HFF-Myc (cell line): ENCODE measurements at regions not wholly inside any gene's neighbourhood (a gene's known extent, or its start where the extent isn't known, plus 50 kb on each side); places are given as distances from the start of the nearest gene placed in this dataset.

ENCODE experiments used
- DNase-seq: peaks from one replicate; pipeline ENCODE4 v3.0.0-alpha.2; 2011; ENCODE audit warnings: low read depth; ENCODE audit errors: extremely low read depth
- H3K4me3 ChIP-seq: replicated peaks from 2 replicates; pipeline ENCODE4 v1.5.1; 2011; ENCODE audit warnings: low read depth, mild to moderate bottlenecking, control low read depth, low read length
- TF ChIP-seq, protein P1 (sequence below): IDR thresholded peaks from 2 replicates; pipeline ENCODE4 v1.5.1; 2012; ENCODE audit warnings: mild to moderate bottlenecking, low read depth, low read length, control low read depth; ENCODE audit errors: missing control alignments

DNA sequence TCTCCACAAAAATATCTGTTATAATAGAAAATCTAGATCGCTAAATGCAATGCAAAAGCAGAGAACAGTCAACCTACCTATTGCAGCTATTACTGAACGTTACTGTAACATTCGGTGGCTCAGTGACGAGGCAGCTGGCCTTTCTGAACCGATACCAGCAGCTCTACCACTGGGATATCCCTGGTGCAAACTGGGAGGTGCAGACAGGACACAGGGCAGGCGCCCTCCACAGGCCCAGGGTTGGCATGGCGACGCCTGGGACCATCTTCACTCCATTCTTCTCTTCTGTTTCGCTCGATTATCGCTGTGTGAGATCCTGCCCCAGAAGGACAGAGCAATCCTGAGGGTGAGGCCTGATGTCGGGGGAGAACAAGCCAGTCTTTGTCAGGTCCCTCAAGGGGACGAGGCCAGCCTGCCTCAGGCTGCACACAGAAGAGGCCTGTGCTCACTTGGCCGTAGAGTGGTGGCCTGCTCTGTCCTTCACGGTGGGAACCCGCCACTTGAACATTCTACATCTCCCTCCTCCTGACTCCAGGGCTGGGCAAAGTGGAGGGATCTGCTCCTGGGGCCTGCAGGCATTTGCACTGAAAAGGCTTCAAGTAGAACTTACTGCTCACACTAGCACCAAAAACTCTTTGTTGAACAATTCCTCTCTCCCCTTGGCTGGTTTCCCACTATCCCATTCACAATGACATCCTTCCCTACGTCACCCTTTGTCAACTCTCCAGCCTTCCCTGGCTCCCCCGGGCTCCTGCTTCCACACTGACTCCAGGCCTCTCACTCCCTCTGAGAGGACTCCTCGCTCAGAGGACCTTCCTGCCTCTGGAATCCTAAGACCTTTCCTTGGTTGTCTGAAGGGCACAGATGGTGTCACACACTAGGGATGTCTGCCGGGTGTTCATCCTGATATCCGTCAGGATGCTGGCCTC lies 49.7 kb downstream of the CYRIA start:
- H3K4me3 ChIP-seq, result no peak overlapping the region
- TF ChIP-seq, protein P1, sequence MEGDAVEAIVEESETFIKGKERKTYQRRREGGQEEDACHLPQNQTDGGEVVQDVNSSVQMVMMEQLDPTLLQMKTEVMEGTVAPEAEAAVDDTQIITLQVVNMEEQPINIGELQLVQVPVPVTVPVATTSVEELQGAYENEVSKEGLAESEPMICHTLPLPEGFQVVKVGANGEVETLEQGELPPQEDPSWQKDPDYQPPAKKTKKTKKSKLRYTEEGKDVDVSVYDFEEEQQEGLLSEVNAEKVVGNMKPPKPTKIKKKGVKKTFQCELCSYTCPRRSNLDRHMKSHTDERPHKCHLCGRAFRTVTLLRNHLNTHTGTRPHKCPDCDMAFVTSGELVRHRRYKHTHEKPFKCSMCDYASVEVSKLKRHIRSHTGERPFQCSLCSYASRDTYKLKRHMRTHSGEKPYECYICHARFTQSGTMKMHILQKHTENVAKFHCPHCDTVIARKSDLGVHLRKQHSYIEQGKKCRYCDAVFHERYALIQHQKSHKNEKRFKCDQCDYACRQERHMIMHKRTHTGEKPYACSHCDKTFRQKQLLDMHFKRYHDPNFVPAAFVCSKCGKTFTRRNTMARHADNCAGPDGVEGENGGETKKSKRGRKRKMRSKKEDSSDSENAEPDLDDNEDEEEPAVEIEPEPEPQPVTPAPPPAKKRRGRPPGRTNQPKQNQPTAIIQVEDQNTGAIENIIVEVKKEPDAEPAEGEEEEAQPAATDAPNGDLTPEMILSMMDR, result no peak
- DNase-seq, result no peak

DNA sequence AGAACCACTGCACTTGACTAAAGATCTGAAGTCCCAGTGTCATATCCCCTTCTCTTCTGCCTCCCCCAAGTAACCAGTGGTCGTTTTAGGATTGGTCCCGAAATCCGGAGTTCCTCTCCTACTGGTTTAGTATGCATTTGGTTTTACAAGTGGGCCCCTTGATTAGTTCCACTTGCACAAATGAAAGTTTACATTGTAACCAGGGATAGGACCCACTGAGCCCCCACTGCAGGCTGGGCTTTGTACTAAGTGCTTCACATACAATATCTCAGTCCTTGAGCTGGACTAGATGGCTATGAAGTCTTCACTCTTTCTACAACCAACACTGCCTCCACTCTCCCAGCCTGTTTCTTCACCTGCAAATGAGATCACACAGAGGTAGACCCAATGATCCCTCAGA lies 50.4 kb downstream of the CYRIA start:
- TF ChIP-seq, protein P1, result no peak
- no peak for DNase-seq
- no peak overlapping the region for H3K4me3 ChIP-seq

GRCh38 chr2:16614314-16614860 lies 51.2 kb downstream of the CYRIA start:
- DNase-seq, result no peak
- TF ChIP-seq, protein P1, result no peak
- no peak overlapping the region for H3K4me3 ChIP-seq

- DNase-seq, result no peak
- TF ChIP-seq, protein P1, result no peak
- no peak overlapping the region for H3K4me3 ChIP-seq
These were observed 52.1 kb downstream of the CYRIA start for GRCh38 chr2:16613539-16614011.

DNA sequence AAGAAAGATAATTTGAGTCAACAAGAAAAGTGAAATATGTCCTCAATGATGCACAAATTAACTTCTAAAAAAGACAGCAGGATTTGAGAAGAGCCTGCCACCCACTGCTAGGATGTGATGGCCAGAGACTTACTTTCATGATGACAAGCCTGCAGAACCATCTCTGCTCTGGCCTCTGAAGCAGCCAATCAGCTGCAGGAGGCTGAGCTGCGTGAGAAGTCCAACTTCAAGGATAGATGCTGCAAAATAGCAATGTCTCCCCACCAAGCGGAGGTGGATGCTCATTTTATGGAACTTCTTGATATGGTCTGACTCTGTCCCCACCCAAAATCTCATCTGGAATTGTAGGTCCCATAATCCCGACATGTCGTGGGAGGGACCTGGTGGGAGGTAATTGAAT lies 53.1 kb downstream of the CYRIA start:
- H3K4me3 ChIP-seq, result no peak overlapping the region
- DNase-seq, result no peak
- TF ChIP-seq, protein P1, result no peak

GRCh38 chr2:16609786-16610185 lies 55.8 kb downstream of the CYRIA start:
- no peak for DNase-seq
- H3K4me3 ChIP-seq, result no peak overlapping the region
- TF ChIP-seq, protein P1, result no peak
